SK-N-SH (cell line): ENCODE measurements at regions not wholly inside any gene's neighbourhood (a gene's known extent, or its start where the extent isn't known, plus 50 kb on each side); places are given as distances from the start of the nearest gene placed in this dataset.

Experiments used
- CTCF ChIA-PET: fragments of 300-600, 350-600 bp; formaldehyde crosslinking; extraction: SDS; loops from one replicate; lab custom pipeline; 2021; lab: Yijun Ruan, JAX
- POLR2A ChIA-PET: fragments of 350-600 bp; sonication (Branson Sonifier 250); formaldehyde crosslinking; extraction: SDS; loops from one replicate; lab custom pipeline; 2020; ENCODE audit warnings: antibody characterized with exemption, inconsistent platforms; lab: Yijun Ruan, JAX
- DNase-seq: peaks from one replicate; pipeline ENCODE4 v3.0.0; 2012
- H2AFZ ChIP-seq: fragments of 200-600 bp; sonication (generic); 2 replicates; pipeline ENCODE4 v1.8.1; 2016; ENCODE audit warnings: antibody characterized with exemption, mild to moderate bottlenecking, low read depth
- H3F3A ChIP-seq: fragments of 200-600 bp; sonication (generic); replicated peaks from 2 replicates; pipeline ENCODE3; 2016; ENCODE audit warnings: antibody characterized with exemption, mild to moderate bottlenecking; ENCODE audit not compliant: insufficient read depth
- H3K27ac ChIP-seq, 2 experiments: fragments of 200-500 bp in 1 of 2; fragments of 200-600 bp in 1 of 2; sonication (Bioruptor generic) in 1 of 2; sonication (generic), shearing (Covaris generic) in 1 of 2; 2 replicates each; pipeline versions ENCODE4 v1.5.1 to v1.6.1; 2014 to 2016; ENCODE audit warnings: low read depth in 2 of 2, inconsistent platforms in 1 of 2, low read length in 1 of 2, mild to moderate bottlenecking in 1 of 2, mixed read lengths in 1 of 2
- H3K27me3 ChIP-seq: fragments of 200-600 bp; sonication (generic), shearing (Covaris generic); 2 replicates; pipeline ENCODE4 v1.6.1; 2016; ENCODE audit warnings: mixed run types; ENCODE audit not compliant: insufficient read depth
- H3K36me3 ChIP-seq, 2 experiments: fragments of 200-500 bp in 1 of 2; fragments of 200-600 bp in 1 of 2; sonication (Bioruptor generic) in 1 of 2; sonication (generic) in 1 of 2; replicated peaks in 1 of 2; 2 replicates each; pipeline versions ENCODE3 to v1.5.1; 2014 to 2016; ENCODE audit warnings: low read length in 1 of 2, mild to moderate bottlenecking in 1 of 2; ENCODE audit not compliant: insufficient read depth in 2 of 2, control insufficient read depth in 1 of 2
- H3K4me1 ChIP-seq, 2 experiments: fragments of 200-500 bp in 1 of 2; fragments of 200-600 bp in 1 of 2; sonication (Bioruptor generic) in 1 of 2; sonication (generic), shearing (Covaris generic) in 1 of 2; 2 replicates each; pipeline versions ENCODE4 v1.5.1 to v1.6.1; 2014 to 2016; ENCODE audit warnings: low read depth in 1 of 2, low read length in 1 of 2, mixed run types in 1 of 2; ENCODE audit not compliant: insufficient read depth in 2 of 2, control insufficient read depth in 1 of 2
- H3K4me2 ChIP-seq: fragments of 200-600 bp; sonication (generic), shearing (Covaris generic); 2 replicates; pipeline ENCODE4 v1.6.1; 2017; ENCODE audit warnings: mixed run types
- H3K4me3 ChIP-seq, 2 experiments: fragments of 200-500 bp in 1 of 2; fragments of 200-600 bp in 1 of 2; sonication (Bioruptor generic) in 1 of 2; sonication (generic), shearing (Covaris generic) in 1 of 2; 2 replicates each; pipeline versions ENCODE4 v1.5.1 to v1.8.1; 2014 to 2016; ENCODE audit warnings: low read depth in 2 of 2, inconsistent platforms in 1 of 2, low read length in 1 of 2, mild to moderate bottlenecking in 1 of 2, mixed read lengths in 1 of 2, moderate library complexity in 1 of 2
- H3K79me2 ChIP-seq: fragments of 200-600 bp; sonication (generic); 2 replicates; pipeline ENCODE4 v1.8.1; 2017; ENCODE audit warnings: mild to moderate bottlenecking; ENCODE audit not compliant: insufficient read depth
- H3K9ac ChIP-seq: fragments of 200-600 bp; sonication (generic); 2 replicates; pipeline ENCODE4 v1.6.1; 2017; ENCODE audit warnings: mixed run types
- H3K9me2 ChIP-seq: fragments of 200-600 bp; sonication (generic); 2 replicates; pipeline ENCODE4 v1.6.1; 2017; ENCODE audit warnings: mixed run types
- H3K9me3 ChIP-seq: fragments of 200-600 bp; sonication (generic); 2 replicates; pipeline ENCODE4 v1.6.1; 2017; ENCODE audit warnings: mixed run types, mild to moderate bottlenecking, moderate library complexity
- H4K20me1 ChIP-seq: fragments of 200-600 bp; sonication (generic); 2 replicates; pipeline ENCODE4 v1.6.1; 2017; ENCODE audit warnings: mild to moderate bottlenecking, mixed run types; ENCODE audit not compliant: insufficient read depth
- EZH2phosphoT487 ChIP-seq: fragments of 200-600 bp; sonication (generic); IDR thresholded peaks from 2 replicates; pipeline ENCODE4 v1.6.1; 2017; ENCODE audit warnings: low read depth, mixed run types, mild to moderate bottlenecking, antibody characterized with exemption, moderate library complexity, borderline replicate concordance
- FOSL2 ChIP-seq: IDR thresholded peaks from 2 replicates; pipeline ENCODE4 v1.4.0; 2012; ENCODE audit warnings: low read depth, mild to moderate bottlenecking, moderate library complexity, borderline replicate concordance
- FOXM1 ChIP-seq: IDR thresholded peaks from 2 replicates; pipeline ENCODE4 v1.4.0; 2012; ENCODE audit warnings: low read depth, mild to moderate bottlenecking
- MXI1 ChIP-seq: IDR thresholded peaks from 2 replicates; pipeline ENCODE4 v1.6.1; 2012; ENCODE audit warnings: mild to moderate bottlenecking, low read depth, low read length, improper control_type of control experiment
- NFIC ChIP-seq: IDR thresholded peaks from 2 replicates; pipeline ENCODE4 v1.4.0; 2012; ENCODE audit warnings: borderline replicate concordance
- RCOR1 ChIP-seq: fragments of 150-350 bp; IDR thresholded peaks from 2 replicates; pipeline ENCODE4 v1.6.1; 2017; ENCODE audit warnings: antibody characterized with exemption, low read length
- RFX5 ChIP-seq: IDR thresholded peaks from 2 replicates; pipeline ENCODE4 v1.6.1; 2012; ENCODE audit warnings: mild to moderate bottlenecking, improper control_type of control experiment, low read length
- SIN3A ChIP-seq: IDR thresholded peaks from 2 replicates; pipeline ENCODE4 v1.6.1; 2012; ENCODE audit warnings: low read depth, mild to moderate bottlenecking, low read length, moderate library complexity, borderline replicate concordance
- TAF1 ChIP-seq: IDR thresholded peaks from 2 replicates; pipeline ENCODE4 v1.6.1; 2012; ENCODE audit warnings: low read depth, mild to moderate bottlenecking, low read length, moderate library complexity, borderline replicate concordance
- TEAD4 ChIP-seq: IDR thresholded peaks from 2 replicates; pipeline ENCODE4 v1.4.0; 2012; ENCODE audit warnings: mild to moderate bottlenecking, borderline replicate concordance; ENCODE audit not compliant: insufficient read depth
- YY1 ChIP-seq: IDR thresholded peaks from 2 replicates; pipeline ENCODE4 v1.4.0; 2012; ENCODE audit warnings: low read depth, mild to moderate bottlenecking
- WGBS: methylation state at CpG from one replicate; pipeline ENCODE4 v1.1.6; 2017; ENCODE audit warnings: low lambda C conversion rate; 5-methylcytosine and 5-hydroxymethylcytosine counted together
- TF ChIP-seq, protein P1 (sequence below): IDR thresholded peaks from 2 replicates; pipeline ENCODE4 v1.4.0; 2012; ENCODE audit warnings: low read depth
- TF ChIP-seq, protein P2 (sequence below): fragments of 200-600 bp; sonication (generic); IDR thresholded peaks from 2 replicates; pipeline ENCODE4 v1.6.1; 2017; ENCODE audit warnings: antibody characterized with exemption, mild to moderate bottlenecking, moderate library complexity
- TF ChIP-seq, protein P3 (sequence below): IDR thresholded peaks from 2 replicates; pipeline ENCODE4; 2012
- TF ChIP-seq, protein P4 (sequence below): IDR thresholded peaks from 2 replicates; pipeline ENCODE4 v1.4.0; 2012; ENCODE audit warnings: low read depth, borderline replicate concordance
- TF ChIP-seq, protein P5 (sequence below): fragments of 150-350 bp; IDR thresholded peaks from 2 replicates; pipeline ENCODE4 v1.6.1; 2017; ENCODE audit warnings: antibody characterized with exemption, low read length, low read depth, borderline replicate concordance
- TF ChIP-seq, protein P6 (sequence below): IDR thresholded peaks from 2 replicates; pipeline ENCODE4 v1.4.0; 2012; ENCODE audit warnings: low read depth, borderline replicate concordance

DNA sequence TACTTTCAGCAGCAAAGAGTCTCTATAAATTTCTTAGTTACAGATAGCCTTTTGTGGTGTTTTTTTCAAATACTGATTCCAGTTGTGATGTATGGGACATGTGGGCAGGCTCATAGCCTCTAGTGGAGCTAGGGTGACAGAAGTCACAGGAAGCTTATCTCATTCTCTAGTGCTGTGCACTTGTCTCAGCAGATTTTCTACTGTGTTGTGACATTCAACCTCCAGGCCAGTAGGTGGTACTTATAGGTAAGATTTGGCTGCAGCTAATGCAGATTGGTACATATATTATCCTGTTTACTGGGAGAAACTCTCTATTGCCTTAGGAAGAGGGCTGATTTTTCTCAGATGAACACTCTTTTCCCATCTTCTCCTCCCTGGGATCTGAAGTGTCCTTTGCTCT, 176.2 kb downstream of the CALCRL start:
- no peak overlapping the region for H2AFZ ChIP-seq
- no peak overlapping the region for H3K4me2 ChIP-seq
- no peaks in the 10 kb centered on the region for H4K20me1 ChIP-seq
- no peaks in the 10 kb centered on the region for H3K27me3 ChIP-seq
- H3K9me2 ChIP-seq = no peaks in the 10 kb centered on the region; the same call in 1 of the 2 replicates
- H3K36me3 ChIP-seq = no peaks in the 10 kb centered on the region
- ChIA-PET POLR2A (no interaction called here), CTCF (interaction anchor here (1.3 kb wide), 1 partner anchor 18 kb away, joined by 3 read pairs; no protein-coding TSS in a partner anchor)
- no peaks in the 10 kb centered on the region for H3K4me1 ChIP-seq
- H3K9me3 ChIP-seq = no peaks in the 10 kb centered on the region
- no peaks in the 10 kb centered on the region for H3K79me2 ChIP-seq
- TF ChIP-seq, protein P1, sequence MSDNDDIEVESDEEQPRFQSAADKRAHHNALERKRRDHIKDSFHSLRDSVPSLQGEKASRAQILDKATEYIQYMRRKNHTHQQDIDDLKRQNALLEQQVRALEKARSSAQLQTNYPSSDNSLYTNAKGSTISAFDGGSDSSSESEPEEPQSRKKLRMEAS = no peak
- TF ChIP-seq TAF1 = no peak
- TF ChIP-seq, protein P2, sequence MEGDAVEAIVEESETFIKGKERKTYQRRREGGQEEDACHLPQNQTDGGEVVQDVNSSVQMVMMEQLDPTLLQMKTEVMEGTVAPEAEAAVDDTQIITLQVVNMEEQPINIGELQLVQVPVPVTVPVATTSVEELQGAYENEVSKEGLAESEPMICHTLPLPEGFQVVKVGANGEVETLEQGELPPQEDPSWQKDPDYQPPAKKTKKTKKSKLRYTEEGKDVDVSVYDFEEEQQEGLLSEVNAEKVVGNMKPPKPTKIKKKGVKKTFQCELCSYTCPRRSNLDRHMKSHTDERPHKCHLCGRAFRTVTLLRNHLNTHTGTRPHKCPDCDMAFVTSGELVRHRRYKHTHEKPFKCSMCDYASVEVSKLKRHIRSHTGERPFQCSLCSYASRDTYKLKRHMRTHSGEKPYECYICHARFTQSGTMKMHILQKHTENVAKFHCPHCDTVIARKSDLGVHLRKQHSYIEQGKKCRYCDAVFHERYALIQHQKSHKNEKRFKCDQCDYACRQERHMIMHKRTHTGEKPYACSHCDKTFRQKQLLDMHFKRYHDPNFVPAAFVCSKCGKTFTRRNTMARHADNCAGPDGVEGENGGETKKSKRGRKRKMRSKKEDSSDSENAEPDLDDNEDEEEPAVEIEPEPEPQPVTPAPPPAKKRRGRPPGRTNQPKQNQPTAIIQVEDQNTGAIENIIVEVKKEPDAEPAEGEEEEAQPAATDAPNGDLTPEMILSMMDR = no peak
- TF ChIP-seq FOSL2 = no peak
- no peak for TF ChIP-seq RCOR1
- TF ChIP-seq, protein P3, sequence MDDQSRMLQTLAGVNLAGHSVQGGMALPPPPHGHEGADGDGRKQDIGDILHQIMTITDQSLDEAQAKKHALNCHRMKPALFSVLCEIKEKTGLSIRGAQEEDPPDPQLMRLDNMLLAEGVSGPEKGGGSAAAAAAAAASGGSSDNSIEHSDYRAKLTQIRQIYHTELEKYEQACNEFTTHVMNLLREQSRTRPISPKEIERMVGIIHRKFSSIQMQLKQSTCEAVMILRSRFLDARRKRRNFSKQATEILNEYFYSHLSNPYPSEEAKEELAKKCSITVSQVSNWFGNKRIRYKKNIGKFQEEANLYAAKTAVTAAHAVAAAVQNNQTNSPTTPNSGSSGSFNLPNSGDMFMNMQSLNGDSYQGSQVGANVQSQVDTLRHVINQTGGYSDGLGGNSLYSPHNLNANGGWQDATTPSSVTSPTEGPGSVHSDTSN = no peak
- TF ChIP-seq, protein P4, sequence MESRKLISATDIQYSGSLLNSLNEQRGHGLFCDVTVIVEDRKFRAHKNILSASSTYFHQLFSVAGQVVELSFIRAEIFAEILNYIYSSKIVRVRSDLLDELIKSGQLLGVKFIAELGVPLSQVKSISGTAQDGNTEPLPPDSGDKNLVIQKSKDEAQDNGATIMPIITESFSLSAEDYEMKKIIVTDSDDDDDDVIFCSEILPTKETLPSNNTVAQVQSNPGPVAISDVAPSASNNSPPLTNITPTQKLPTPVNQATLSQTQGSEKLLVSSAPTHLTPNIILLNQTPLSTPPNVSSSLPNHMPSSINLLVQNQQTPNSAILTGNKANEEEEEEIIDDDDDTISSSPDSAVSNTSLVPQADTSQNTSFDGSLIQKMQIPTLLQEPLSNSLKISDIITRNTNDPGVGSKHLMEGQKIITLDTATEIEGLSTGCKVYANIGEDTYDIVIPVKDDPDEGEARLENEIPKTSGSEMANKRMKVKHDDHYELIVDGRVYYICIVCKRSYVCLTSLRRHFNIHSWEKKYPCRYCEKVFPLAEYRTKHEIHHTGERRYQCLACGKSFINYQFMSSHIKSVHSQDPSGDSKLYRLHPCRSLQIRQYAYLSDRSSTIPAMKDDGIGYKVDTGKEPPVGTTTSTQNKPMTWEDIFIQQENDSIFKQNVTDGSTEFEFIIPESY = no peak
- no peak for TF ChIP-seq NFIC
- no peak for TF ChIP-seq MXI1
- no peak for TF ChIP-seq SIN3A
- no peak for TF ChIP-seq TEAD4
- H3K27ac ChIP-seq = no peak overlapping the region
- no peak overlapping the region for H3K4me3 ChIP-seq
- DNase-seq = no peak
- no peak overlapping the region for H3K9ac ChIP-seq
- H3F3A ChIP-seq = no peaks in the 10 kb centered on the region

DNA sequence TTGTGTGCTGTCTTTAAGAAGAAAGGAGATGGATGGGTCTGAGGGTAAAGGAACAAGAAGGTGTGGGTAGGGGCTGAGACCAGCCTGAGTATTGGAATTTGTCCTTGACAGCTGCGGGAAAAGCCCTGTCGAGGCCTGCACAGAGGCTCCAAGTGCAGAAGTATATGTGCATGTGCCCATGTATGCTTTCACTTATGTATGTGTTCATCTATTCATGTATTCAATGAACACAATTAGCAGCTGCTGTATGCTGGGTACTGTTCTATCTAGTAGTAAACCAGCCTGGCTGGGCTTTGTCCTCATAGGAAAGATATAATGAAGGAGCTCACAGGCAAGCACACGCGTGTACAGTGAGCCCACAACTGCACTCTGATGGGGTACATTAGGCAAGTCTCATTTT, 181.4 kb downstream of the CALCRL start:
- no peaks in the 10 kb centered on the region for H3K4me1 ChIP-seq
- H3F3A ChIP-seq = no peaks in the 10 kb centered on the region
- no peak overlapping the region for H3K4me2 ChIP-seq
- ChIA-PET POLR2A (no interaction called here), CTCF (no interaction called here)
- H3K9ac ChIP-seq = no peak overlapping the region
- no peaks in the 10 kb centered on the region for H3K9me3 ChIP-seq
- no peaks in the 10 kb centered on the region; the same call in 1 of the 2 replicates for H3K9me2 ChIP-seq
- no peaks in the 10 kb centered on the region for H3K79me2 ChIP-seq
- 63% methylated on average over 4 of the region's 4 CpGs for WGBS
- no peaks in the 10 kb centered on the region for H4K20me1 ChIP-seq
- H3K27ac ChIP-seq = no peak overlapping the region
- DNase-seq = no peak
- no peak overlapping the region for H2AFZ ChIP-seq
- H3K4me3 ChIP-seq = no peak overlapping the region
- no peaks in the 10 kb centered on the region for H3K36me3 ChIP-seq
- H3K27me3 ChIP-seq = no peaks in the 10 kb centered on the region
- TF ChIP-seq RFX5 (no peak), YY1 (no peak), EZH2phosphoT487 (no peak), FOXM1 (no peak)
- TF ChIP-seq, protein P1 = no peak
- TF ChIP-seq, protein P4 = no peak
- TF ChIP-seq, protein P5, sequence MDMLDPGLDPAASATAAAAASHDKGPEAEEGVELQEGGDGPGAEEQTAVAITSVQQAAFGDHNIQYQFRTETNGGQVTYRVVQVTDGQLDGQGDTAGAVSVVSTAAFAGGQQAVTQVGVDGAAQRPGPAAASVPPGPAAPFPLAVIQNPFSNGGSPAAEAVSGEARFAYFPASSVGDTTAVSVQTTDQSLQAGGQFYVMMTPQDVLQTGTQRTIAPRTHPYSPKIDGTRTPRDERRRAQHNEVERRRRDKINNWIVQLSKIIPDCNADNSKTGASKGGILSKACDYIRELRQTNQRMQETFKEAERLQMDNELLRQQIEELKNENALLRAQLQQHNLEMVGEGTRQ = no peak
- TF ChIP-seq, protein P6, sequence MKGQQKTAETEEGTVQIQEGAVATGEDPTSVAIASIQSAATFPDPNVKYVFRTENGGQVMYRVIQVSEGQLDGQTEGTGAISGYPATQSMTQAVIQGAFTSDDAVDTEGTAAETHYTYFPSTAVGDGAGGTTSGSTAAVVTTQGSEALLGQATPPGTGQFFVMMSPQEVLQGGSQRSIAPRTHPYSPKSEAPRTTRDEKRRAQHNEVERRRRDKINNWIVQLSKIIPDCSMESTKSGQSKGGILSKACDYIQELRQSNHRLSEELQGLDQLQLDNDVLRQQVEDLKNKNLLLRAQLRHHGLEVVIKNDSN = no peak
